Neuronal stem cell (in vitro differentiated cells): ENCODE measurements at regions not wholly inside any gene's neighbourhood (a gene's known extent, or its start where the extent isn't known, plus 50 kb on each side); places are given as distances from the start of the nearest gene placed in this dataset.
"Not testable (repeated sequence)": the region's sequence is repeated elsewhere in the genome, so short reads cannot be mapped to it uniquely, and the experiment has no call there.

Experiments
- DNase-seq: peaks from one replicate; pipeline ENCODE4 v3.0.0-alpha.2; 2013; ENCODE audit warnings: low spot score
- H2AFZ ChIP-seq: one replicate; pipeline ENCODE4 v1.6.1; 2013; ENCODE audit warnings: mild to moderate bottlenecking, low read length, inconsistent platforms
- H2AK5ac ChIP-seq: 2 replicates; pipeline ENCODE4 v1.6.1; 2013; ENCODE audit warnings: low read depth, mild to moderate bottlenecking, inconsistent platforms, low read length, moderate library complexity, mixed read lengths
- H2BK120ac ChIP-seq: 2 replicates; pipeline ENCODE4 v1.6.1; 2013; ENCODE audit warnings: low read depth, mild to moderate bottlenecking, inconsistent platforms, low read length, moderate library complexity, mixed read lengths
- H2BK12ac ChIP-seq: one replicate; pipeline ENCODE4 v1.6.1; 2013; ENCODE audit warnings: low read length, inconsistent platforms
- H2BK15ac ChIP-seq: 2 replicates; pipeline ENCODE4 v1.6.1; 2013; ENCODE audit warnings: mild to moderate bottlenecking, low read length, inconsistent platforms, mixed read lengths
- H2BK5ac ChIP-seq: one replicate; pipeline ENCODE4 v1.6.1; 2013; ENCODE audit warnings: inconsistent platforms, mild to moderate bottlenecking, low read length, moderate library complexity
- H3K14ac ChIP-seq: one replicate; pipeline ENCODE4 v1.6.1; 2013; ENCODE audit warnings: low read length, inconsistent platforms
- H3K18ac ChIP-seq: 2 replicates; pipeline ENCODE4 v1.6.1; 2013; ENCODE audit warnings: low read length, inconsistent platforms
- H3K23ac ChIP-seq: 2 replicates; pipeline ENCODE4 v1.6.1; 2013; ENCODE audit warnings: low read depth, mild to moderate bottlenecking, mixed read lengths, low read length, inconsistent platforms; ENCODE audit not compliant: poor library complexity
- H3K27ac ChIP-seq: replicated peaks from 3 replicates; pipeline ENCODE4 v1.5.1; 2013; ENCODE audit warnings: low read length, inconsistent platforms
- H3K27me3 ChIP-seq, 3 experiments: 2 replicates each; pipeline ENCODE4 v1.6.1; 2013; ENCODE audit warnings: low read length in 3 of 3, mild to moderate bottlenecking in 2 of 3, inconsistent platforms in 1 of 3, low read depth in 1 of 3, mixed read lengths in 1 of 3, moderate library complexity in 1 of 3; ENCODE audit not compliant: control insufficient read depth in 3 of 3, insufficient read depth in 3 of 3
- H3K36me3 ChIP-seq, 2 donors: replicated peaks in 1 of 2; 2 replicates each; pipeline ENCODE4 v1.6.1; 2013; ENCODE audit warnings: low read length in 2 of 2; ENCODE audit not compliant: control insufficient read depth in 2 of 2, insufficient read depth in 2 of 2
- H3K4ac ChIP-seq: 2 replicates; pipeline ENCODE4 v1.6.1; 2013; ENCODE audit warnings: inconsistent platforms, mild to moderate bottlenecking, low read length, moderate library complexity
- H3K4me1 ChIP-seq, 2 donors: 1 replicate in 1 of 2; 2 replicates in 1 of 2; pipeline ENCODE4 v1.6.1; 2013; ENCODE audit warnings: low read length in 2 of 2, low read depth in 1 of 2; ENCODE audit not compliant: control insufficient read depth in 2 of 2, insufficient read depth in 1 of 2
- H3K4me2 ChIP-seq: one replicate; pipeline ENCODE4 v1.6.1; 2013; ENCODE audit warnings: mild to moderate bottlenecking, low read length, inconsistent platforms; ENCODE audit not compliant: insufficient read depth, poor library complexity, severe bottlenecking
- H3K4me3 ChIP-seq, 2 donors: 2 replicates each; pipeline ENCODE4 v1.5.1; 2013; ENCODE audit warnings: low read length in 2 of 2, mild to moderate bottlenecking in 2 of 2, inconsistent platforms in 1 of 2, moderate library complexity in 1 of 2
- H3K79me1 ChIP-seq: one replicate; pipeline ENCODE4 v1.6.1; 2013; ENCODE audit warnings: low read depth, mild to moderate bottlenecking, inconsistent platforms, low read length, moderate library complexity
- H3K9ac ChIP-seq: one replicate; pipeline ENCODE4 v1.6.1; 2013; ENCODE audit warnings: mild to moderate bottlenecking, low read depth, low read length, inconsistent platforms; ENCODE audit not compliant: poor library complexity
- H3K9me3 ChIP-seq, 2 donors: replicated peaks in 1 of 2; 2 replicates each; pipeline versions ENCODE3 to v1.6.1; 2013; ENCODE audit warnings: low read length in 2 of 2, mild to moderate bottlenecking in 2 of 2, inconsistent platforms in 1 of 2, low read depth in 1 of 2, mixed read lengths in 1 of 2, moderate library complexity in 1 of 2; ENCODE audit not compliant: control insufficient read depth in 2 of 2, insufficient read depth in 1 of 2
- H4K8ac ChIP-seq: one replicate; pipeline ENCODE4 v1.6.1; 2013; ENCODE audit warnings: low read depth, mild to moderate bottlenecking, inconsistent platforms, low read length, moderate library complexity
- H4K91ac ChIP-seq: one replicate; pipeline ENCODE4 v1.6.1; 2013; ENCODE audit warnings: low read length, low read depth, mild to moderate bottlenecking, inconsistent platforms; ENCODE audit not compliant: poor library complexity
- WGBS, 2 donors: extraction: QIAGEN DNeasy Blood & Tissue Kit; methylation state at CpG; one replicate each; pipeline ENCODE4 v1.1.7; 2013; ENCODE audit warnings: missing lambda C conversion rate in 2 of 2, mixed read lengths in 1 of 2; ENCODE audit not compliant: insufficient read length in 2 of 2, insufficient replicate concordance in 1 of 2; ENCODE audit errors: extremely low coverage in 2 of 2; 5-methylcytosine and 5-hydroxymethylcytosine counted together

GRCh38 chr5:36395260-36395659 lies 93.6 kb upstream of the RANBP3L start:
- no peak overlapping the region for H3K4ac ChIP-seq

GRCh38 chr5:36395947-36396346 lies 94.2 kb upstream of the RANBP3L start:
- not testable (repeated sequence) for H3K36me3 ChIP-seq, H4K91ac ChIP-seq, H2BK15ac ChIP-seq, H2AK5ac ChIP-seq, H3K4me1 ChIP-seq, H2BK120ac ChIP-seq, H3K4me2 ChIP-seq, H3K27ac ChIP-seq, DNase-seq, H3K9me3 ChIP-seq, H3K79me1 ChIP-seq, H2BK5ac ChIP-seq, H3K9ac ChIP-seq, H3K23ac ChIP-seq, H3K4me3 ChIP-seq, H3K18ac ChIP-seq, H4K8ac ChIP-seq, H2AFZ ChIP-seq, H3K4ac ChIP-seq, H3K14ac ChIP-seq, H2BK12ac ChIP-seq
- WGBS, 2 donors = no CpG with 5 or more reads among the region's 12 CpGs
- H3K27me3 ChIP-seq = peaks cover 0 to 14% (median 0%) of the 10 kb centered on the region in 3 experiments

More at GRCh38 chr5:36395260-36395659, 93.6 kb upstream of the RANBP3L start:
- Histone ChIP-seq H2BK120ac (no peak overlapping the region), H3K79me1 (no peaks in the 10 kb centered on the region), H2AFZ (no peak overlapping the region), H3K4me1 (peaks cover 0 to 3% of the 10 kb centered on the region in 2 donors), H3K23ac (no peak overlapping the region), H3K27me3 (peaks cover 0 to 8% (median 0%) of the 10 kb centered on the region in 3 experiments), H3K36me3 (no peaks in the 10 kb centered on the region), H3K4me2 (no peak overlapping the region), H3K9me3 (no peaks in the 10 kb centered on the region), H3K27ac (no peak overlapping the region), H3K4me3 (no peak overlapping the region), H2BK12ac (no peak overlapping the region), H4K91ac (no peak overlapping the region), H4K8ac (no peak overlapping the region), H3K18ac (no peak overlapping the region), H2AK5ac (no peak overlapping the region), H2BK5ac (no peak overlapping the region), H3K14ac (no peak overlapping the region), H2BK15ac (no peak overlapping the region), H3K9ac (no peak overlapping the region)
- WGBS, 2 donors = no CpG with 5 or more reads among the region's 4 CpGs
- no peak for DNase-seq

GRCh38 chr5:36396640-36397039 lies 94.9 kb upstream of the RANBP3L start:
- H3K4me1 ChIP-seq = peaks cover 0 to 3% of the 10 kb centered on the region in 2 donors
- no peak for DNase-seq
- no peak overlapping the region for H2AK5ac ChIP-seq
- peaks cover 0 to 15% (median 0%) of the 10 kb centered on the region in 3 experiments for H3K27me3 ChIP-seq
- H3K27ac ChIP-seq = no peak overlapping the region
- H3K9ac ChIP-seq = no peak overlapping the region
- H3K4me3 ChIP-seq = no peak overlapping the region
- H3K79me1 ChIP-seq = no peaks in the 10 kb centered on the region
- H3K18ac ChIP-seq = no peak overlapping the region
- no peak overlapping the region for H4K91ac ChIP-seq
- no peak overlapping the region for H3K23ac ChIP-seq
- H3K4ac ChIP-seq = no peak overlapping the region
- H2BK12ac ChIP-seq = no peak overlapping the region
- H3K36me3 ChIP-seq = no peaks in the 10 kb centered on the region
- H2AFZ ChIP-seq = no peak overlapping the region
- no peaks in the 10 kb centered on the region for H3K9me3 ChIP-seq
- no CpG with 5 or more reads among the region's 3 CpGs for WGBS, 2 donors
- no peak overlapping the region for H3K4me2 ChIP-seq
- H2BK5ac ChIP-seq = no peak overlapping the region
- no peak overlapping the region for H2BK120ac ChIP-seq
- H2BK15ac ChIP-seq = no peak overlapping the region
- H4K8ac ChIP-seq = no peak overlapping the region
- no peak overlapping the region for H3K14ac ChIP-seq

- Histone ChIP-seq H3K18ac (no peak overlapping the region), H3K4me1 (peaks cover 0 to 3% of the 10 kb centered on the region in 2 donors), H4K8ac (no peak overlapping the region), H3K23ac (no peak overlapping the region), H3K27ac (no peak overlapping the region), H2BK5ac (no peak overlapping the region), H3K36me3 (no peaks in the 10 kb centered on the region), H3K4me2 (no peak overlapping the region), H3K9me3 (no peaks in the 10 kb centered on the region), H2BK120ac (no peak overlapping the region), H3K27me3 (peaks cover 0 to 10% (median 0%) of the 10 kb centered on the region in 3 experiments), H3K9ac (no peak overlapping the region), H3K4ac (no peak overlapping the region), H3K14ac (no peak overlapping the region), H3K4me3 (no peak overlapping the region), H4K91ac (no peak overlapping the region), H3K79me1 (no peaks in the 10 kb centered on the region), H2BK12ac (no peak overlapping the region), H2BK15ac (no peak overlapping the region), H2AK5ac (no peak overlapping the region), H2AFZ (no peak overlapping the region)
- peak; percentile 40 for DNase-seq
- WGBS, 2 donors = no CpG with 5 or more reads among the region's 3 CpGs
These were observed 96.3 kb upstream of the RANBP3L start for GRCh38 chr5:36397901-36398536.
